GM18507 (cell line): ENCODE measurements at regions not wholly inside any gene's neighbourhood (a gene's known extent, or its start where the extent isn't known, plus 50 kb on each side); places are given as distances from the start of the nearest gene placed in this dataset.
A peak's percentile ranks its signal among the peaks of the same experiment; 100 is the strongest.

Experiments used
- DNase-seq: peaks from one replicate; pipeline ENCODE4 v3.0.0; 2011; ENCODE audit warnings: low read depth; ENCODE audit not compliant: insufficient read length; ENCODE audit errors: extremely low spot score
- FAIRE-seq: peaks from 2 replicates; lab custom pipeline; 2011; peaks lifted over from hg19 to GRCh38; lab: Jason Lieb, UNC

DNA sequence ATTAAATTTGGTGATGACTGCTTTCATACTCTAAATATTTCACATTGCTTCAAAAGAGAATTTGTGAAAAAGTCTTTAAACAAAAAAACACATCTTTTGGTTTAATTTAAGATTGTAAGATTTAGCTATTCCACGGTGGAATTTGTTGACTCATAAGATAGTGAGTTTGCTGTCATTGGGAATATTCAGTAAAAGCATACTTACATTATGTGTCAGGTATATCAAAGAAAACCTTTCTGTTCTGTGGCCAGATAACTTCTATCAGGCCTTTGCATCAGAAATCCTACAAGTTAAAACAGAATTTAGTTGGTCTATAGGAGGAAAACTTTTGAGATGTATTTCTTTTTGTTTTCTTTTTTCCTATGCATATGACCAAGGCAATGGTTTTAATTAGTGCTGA, 148.8 kb upstream of the E2F7 start:
- FAIRE-seq: no peak

DNA sequence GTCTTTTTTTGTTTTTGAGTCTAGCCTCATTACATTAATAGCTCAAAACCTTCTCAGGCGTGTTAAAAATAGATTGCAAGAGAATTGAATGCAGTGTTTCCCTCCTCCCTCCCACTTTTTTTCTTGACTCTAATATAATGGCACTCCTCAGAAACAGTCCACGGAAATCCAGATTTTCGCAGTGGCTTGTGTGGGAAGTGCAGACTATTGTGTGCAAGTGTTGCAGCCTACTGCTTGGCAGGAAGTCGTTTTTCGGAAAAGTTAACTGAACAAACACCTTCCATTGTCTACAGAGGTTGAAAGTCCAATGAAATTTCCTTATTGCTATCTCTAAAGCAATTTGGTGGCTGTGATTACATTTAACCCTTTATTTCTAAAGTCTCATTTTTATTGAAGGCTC, 147.9 kb upstream of the E2F7 start:
- DNase-seq (no peak), FAIRE-seq (no peak)

More for the DNA sequence above, 148.8 kb upstream of the E2F7 start:
- no peak for DNase-seq

DNA sequence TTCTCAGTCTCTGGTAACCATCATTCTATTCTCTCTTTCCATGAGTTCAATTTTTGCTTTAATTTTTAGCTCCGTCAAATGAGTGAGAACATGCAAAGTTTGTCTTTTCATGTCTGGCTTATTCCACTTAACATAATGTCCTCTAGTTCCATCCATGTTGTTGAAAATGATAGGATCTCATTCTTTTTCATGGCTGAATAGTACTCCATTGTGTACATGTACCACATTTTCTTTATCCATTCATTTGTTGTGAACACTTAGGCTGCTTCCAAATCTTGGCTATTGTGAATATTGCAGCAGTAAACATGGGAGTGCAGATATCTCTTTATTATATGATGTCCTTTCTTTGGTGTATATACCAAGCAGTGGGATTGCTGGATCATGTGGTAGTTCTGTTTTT, 145.4 kb upstream of the E2F7 start:
- FAIRE-seq (no peak), DNase-seq (no peak)

DNA sequence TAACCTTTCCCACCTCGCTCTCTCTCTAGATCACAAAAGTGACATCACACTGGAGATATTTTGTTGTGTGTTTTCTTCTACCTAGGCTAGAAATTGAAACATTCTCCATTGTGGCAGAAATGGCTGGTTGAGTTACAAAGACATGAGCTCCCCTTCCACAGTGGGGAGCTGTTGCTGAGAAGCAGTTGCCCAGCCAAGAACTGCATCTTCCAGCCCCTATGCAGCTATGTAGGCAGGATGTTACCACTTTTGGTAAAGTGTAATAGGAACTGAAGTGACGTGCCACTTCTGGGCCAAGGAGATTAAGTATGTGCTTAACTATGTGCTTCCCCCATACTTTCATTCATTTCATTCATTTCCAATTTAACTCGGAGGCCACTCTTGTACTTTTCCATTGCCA, 138.7 kb upstream of the E2F7 start:
- DNase-seq (no peak), FAIRE-seq (no peak)

DNA sequence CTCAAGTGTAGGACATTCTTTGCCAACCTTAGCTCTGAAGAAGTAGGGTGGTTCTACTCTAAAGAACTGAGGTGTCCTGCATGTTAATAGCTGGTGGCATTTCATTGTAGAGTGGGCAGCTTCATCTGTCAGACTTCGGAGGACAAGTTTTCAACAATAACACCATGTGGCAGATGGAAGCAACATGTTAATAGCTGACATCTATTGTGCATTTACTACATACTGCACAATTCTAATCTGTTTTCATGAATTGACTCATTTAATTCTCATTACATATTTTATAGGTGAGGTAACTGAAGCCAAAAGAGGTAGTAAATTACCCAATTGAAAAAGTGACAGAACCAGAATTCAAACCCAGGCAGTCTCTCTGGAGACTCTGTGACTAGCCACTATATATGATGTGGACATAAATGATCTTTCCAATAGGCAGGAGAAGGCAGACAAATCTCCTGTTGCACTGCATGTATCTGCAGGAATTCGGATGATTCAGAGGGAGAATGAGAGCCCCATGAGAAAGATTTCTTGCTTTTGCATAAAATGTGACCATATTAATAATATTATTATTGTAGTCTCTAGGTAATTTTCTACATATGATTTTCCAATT, 137.2 kb upstream of the E2F7 start:
- FAIRE-seq: no peak

GRCh38 chr12:77189901-77190416, 124.6 kb upstream of the E2F7 start:
- DNase-seq: no peak
- no peak for FAIRE-seq

More for the DNA sequence above, 137.2 kb upstream of the E2F7 start:
- no peak for DNase-seq

- FAIRE-seq: no peak
- no peak for DNase-seq
Measured at GRCh38 chr12:77189458-77189857, 124.1 kb upstream of the E2F7 start.

DNA sequence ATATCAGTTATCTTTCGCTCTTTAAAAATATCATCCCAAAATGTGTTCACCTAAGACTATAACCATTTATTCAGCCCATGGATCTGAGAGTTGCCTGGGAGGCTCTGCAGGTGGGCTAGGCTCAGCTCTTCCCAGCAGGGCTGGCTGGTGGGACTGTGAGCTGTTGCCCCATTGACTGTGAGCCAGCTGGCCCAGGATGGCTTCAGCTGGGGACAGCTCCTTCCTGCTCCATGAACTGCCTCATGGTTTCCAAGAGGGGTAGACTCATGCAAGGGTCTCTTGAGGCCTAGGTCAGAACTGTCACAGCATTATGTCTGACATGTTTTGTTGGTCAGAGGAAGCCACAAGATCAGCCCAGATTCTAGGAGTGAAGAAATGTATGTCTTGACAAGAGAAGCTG, 114.1 kb upstream of the E2F7 start:
- no peak for FAIRE-seq
- no peak for DNase-seq

DNA sequence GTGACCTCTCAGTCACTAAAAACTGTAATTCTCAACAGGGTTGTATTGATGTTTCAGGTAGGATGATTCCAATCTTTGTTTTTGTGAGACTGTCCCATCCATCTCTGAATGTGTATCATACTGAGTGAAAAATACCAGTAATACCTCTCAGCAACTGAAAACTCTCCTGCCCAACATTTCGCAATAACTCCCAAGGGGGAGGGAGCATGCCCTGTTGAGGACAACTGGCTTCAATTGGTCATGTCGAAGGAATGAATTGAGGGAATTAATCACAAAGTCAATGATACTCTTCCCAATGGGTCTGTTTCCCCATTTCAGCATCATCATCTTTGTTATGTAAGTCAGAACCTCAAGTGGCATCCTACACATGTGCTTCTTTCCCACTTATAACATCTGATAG, 102.4 kb upstream of the E2F7 start:
- FAIRE-seq (no peak), DNase-seq (no peak)

DNA sequence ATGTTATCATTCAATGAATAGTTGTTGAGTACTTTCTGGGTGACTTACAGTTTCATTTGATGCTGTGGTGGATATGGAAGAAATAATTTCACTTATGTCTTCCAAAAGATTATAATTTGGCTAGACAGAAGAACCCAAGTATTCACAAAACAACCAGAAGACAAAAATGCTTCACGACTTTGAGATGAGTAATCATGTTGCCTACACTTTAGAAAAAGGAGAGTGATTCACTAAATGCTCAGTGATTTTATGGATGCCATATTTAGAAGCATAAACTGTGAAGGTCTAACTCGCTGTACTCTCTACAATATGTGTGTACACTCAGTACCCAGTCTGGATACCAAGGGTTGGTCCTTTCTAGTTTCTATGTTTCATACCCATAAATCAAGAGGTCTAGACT, 101.3 kb upstream of the E2F7 start:
- no peak for DNase-seq

DNA sequence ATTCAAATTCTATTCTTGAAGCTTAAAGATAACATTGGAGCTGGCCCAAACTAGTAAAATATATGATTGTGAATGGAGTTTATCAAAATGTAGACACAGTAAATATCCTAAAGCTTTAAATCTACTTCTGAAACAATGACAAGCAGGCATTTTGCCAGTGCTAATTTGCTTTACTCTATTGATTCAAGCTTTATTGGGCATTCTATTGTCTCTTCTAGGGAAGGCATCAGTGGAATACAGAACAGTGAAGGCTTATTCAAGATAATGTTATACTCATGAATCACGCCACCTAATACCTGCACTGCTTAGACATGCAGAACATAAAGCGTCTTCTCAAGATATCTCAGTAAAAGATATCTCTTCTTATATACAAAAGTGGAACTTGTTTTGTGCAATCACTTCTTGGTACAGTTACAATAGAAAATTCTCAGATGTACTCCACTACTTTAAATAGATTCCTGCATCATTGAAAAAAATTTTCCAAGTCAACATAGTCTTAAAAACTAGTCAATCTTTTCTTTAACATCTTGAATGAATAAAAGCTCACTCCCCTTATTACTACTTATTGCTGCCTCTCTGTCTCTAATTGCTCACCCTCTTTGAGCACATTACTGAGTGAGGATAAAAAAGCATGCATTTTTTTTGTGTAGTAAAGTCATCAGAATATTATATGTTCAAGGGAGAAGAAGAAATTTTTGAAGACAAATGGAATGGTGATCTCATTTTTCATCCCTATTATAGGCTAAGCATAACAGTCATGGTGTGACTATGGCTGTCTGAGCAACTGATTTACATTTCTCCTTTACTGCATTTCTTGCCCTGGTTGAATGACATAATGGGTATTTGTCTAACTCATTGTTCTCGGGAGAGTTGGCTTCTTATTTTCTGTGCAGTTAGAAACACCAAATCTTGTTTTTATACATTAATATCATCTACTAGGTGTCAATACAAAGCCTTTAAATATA, 98.0 kb upstream of the E2F7 start:
- DNase-seq (no peak), FAIRE-seq (no peak)

More for the DNA sequence above, 101.3 kb upstream of the E2F7 start:
- FAIRE-seq: no peak

DNA sequence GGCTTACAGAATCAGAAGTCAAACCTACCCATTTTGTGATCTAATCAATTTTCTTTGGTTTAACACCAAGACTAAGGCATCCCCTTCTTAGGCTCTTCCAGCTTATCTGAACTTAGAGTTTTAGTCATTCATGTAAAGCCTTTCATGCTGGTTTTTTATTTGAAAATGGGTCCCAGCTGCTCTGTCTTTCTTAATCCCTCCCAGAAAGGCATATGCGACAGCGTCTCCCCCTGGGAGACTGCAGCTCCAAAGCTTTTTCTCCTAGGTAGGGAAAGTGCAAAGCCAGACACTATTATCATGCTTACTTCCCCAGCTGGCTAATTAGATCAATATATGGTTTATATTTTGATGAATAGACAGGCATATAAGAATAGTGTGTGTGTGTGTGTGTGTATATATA, 96.6 kb upstream of the E2F7 start:
- DNase-seq: no peak
- no peak for FAIRE-seq

- DNase-seq: no peak
- FAIRE-seq: no peak
Measured at GRCh38 chr12:77160931-77161330, 95.6 kb upstream of the E2F7 start.

DNA sequence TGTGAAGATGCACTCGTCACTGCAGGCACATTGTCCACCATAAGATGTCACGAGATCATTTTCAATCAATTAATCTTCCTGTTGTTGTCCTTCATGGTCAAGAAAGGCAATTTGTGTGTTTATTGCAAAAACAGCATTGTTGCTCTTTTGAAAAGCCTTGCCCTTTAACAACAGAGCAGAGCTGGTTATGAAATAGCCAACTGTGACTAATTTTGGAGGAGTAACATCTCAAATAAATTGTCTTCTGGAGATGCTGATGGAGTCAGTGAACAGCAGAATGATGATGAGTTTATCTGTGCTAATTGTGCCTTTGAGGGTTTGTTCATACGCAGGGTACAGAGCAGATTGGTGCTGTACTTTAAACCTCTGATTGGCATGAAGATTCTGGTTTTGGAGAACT, 88.3 kb upstream of the E2F7 start:
- no peak for FAIRE-seq

GRCh38 chr12:77152623-77153193, 87.3 kb upstream of the E2F7 start:
- DNase-seq (no peak), FAIRE-seq (peak; percentile 38)

More for the DNA sequence above, 88.3 kb upstream of the E2F7 start:
- DNase-seq: no peak

DNA sequence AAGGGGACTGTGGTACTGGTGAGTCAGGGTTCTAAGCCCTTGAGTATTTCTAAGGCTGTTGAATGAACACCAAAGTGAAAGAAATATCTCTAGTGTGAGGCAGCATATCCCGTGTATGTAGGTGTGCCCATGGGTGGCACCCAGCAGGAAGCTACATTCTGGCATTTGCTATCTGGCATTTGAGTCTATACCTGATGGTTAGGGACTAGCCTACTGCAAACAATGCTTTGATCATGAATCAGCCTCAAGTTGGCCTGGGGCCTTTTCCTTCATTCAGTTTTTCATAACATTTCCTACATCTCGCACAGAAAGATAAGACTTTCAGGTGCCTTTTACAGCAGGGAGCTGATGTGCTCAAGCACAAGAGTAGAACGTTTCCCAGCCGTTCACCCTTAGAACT, 85.7 kb upstream of the E2F7 start:
- no peak for DNase-seq
- no peak for FAIRE-seq

- FAIRE-seq: no peak
- no peak for DNase-seq
Measured at GRCh38 chr12:77133566-77133965, 68.2 kb upstream of the E2F7 start.

DNA sequence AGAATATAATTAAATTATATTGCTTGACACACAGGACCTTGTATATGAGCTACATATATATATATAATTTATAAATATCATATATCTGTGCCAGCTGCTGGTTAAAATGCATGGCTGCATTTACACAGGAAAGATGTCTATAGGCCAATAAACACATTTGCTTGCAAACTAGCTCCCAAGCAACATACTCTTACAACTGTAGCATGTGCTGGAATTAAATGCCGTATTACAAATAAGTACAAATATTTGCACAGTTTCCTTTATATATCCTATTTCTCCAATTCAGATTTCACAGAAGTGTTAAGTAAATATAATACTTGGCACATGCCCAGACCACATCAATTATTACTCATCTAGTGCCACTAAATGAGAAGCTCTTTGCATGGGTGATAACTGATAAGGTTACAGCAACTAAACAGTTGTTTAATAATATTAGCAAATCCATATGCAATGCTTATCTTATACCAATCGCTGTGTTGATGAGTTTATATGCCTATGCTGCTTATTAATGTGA, 66.7 kb upstream of the E2F7 start:
- FAIRE-seq (no peak), DNase-seq (no peak)

GRCh38 chr12:77130193-77130592, 64.8 kb upstream of the E2F7 start:
- FAIRE-seq (no peak), DNase-seq (no peak)

- no peak for DNase-seq
- no peak for FAIRE-seq
Measured at GRCh38 chr12:77124767-77125166, 59.4 kb upstream of the E2F7 start.
